ENCODE measurements at regions not wholly inside any gene's neighbourhood (a gene's known extent, or its start where the extent isn't known, plus 50 kb on each side); places are given as distances from the start of the nearest gene placed in this dataset.

GRCh38 chrX:94743478-94743877 is 1069.5 kb downstream of the FAM133A start:
- no peak for TF ChIP-seq EZH2 (IDR thresholded peaks at IDR 0.05; ENCODE audit: insufficient read depth, low read length)
- TF ChIP-seq CTCF (IDR thresholded peaks at IDR 0.05; ENCODE audit: insufficient read depth, low read depth, low read length) = no peak

Data from astrocyte (in vitro differentiated cells and primary cell).